SK-N-SH treated with all-trans-retinoic acid at 6 μM for 48 hours (cell line): ENCODE measurements at regions not wholly inside any gene's neighbourhood (a gene's known extent, or its start where the extent isn't known, plus 50 kb on each side); places are given as distances from the start of the nearest gene placed in this dataset.

Source experiments
- TOX ChIP-seq: fragments of 250-450 bp; sonication (Bioruptor Pico); IDR thresholded peaks from 2 replicates; pipeline ENCODE4 v1.8.0; 2021; ENCODE audit warnings: mild to moderate bottlenecking, moderate library complexity, borderline replicate concordance
- ZC3H10 ChIP-seq: fragments of 250-450 bp; sonication (Bioruptor Pico); IDR thresholded peaks from 2 replicates; pipeline ENCODE4 v1.5.1; 2021; ENCODE audit warnings: mild to moderate bottlenecking, moderate library complexity
- TF ChIP-seq, protein P1 (sequence below): fragments of 250-450 bp; sonication (Bioruptor Pico); IDR thresholded peaks from 2 replicates; pipeline ENCODE4 v1.5.1; 2020; ENCODE audit warnings: low read depth, mild to moderate bottlenecking, moderate library complexity

DNA sequence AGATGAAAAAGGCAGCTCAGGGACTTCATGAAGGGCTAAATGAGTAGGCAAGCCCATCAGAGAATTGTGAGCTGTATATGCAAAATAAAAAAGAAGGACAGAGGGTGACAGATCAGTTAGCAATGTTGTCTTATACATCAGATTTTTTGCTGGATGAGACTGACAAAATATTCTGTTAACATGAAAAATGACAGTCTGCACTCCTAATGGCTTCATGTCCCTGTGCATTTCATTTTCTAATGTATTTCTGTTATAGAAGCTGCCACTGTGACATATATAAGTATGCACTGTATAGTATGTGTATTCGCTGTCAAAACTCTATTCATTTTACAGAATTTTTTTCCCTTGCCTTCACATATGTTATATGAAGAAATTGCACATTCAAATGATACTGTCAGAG is 559.5 kb downstream of the DMRTA1 start:
- TF ChIP-seq TOX (CRISPR knock-in tag) (no peak), ZC3H10 (no peak)
- TF ChIP-seq, protein P1, sequence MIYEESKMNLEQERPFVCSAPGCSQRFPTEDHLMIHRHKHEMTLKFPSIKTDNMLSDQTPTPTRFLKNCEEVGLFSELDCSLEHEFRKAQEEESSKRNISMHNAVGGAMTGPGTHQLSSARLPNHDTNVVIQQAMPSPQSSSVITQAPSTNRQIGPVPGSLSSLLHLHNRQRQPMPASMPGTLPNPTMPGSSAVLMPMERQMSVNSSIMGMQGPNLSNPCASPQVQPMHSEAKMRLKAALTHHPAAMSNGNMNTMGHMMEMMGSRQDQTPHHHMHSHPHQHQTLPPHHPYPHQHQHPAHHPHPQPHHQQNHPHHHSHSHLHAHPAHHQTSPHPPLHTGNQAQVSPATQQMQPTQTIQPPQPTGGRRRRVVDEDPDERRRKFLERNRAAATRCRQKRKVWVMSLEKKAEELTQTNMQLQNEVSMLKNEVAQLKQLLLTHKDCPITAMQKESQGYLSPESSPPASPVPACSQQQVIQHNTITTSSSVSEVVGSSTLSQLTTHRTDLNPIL (CRISPR knock-in tag), result no peak
